HuH-7 (cell line): ENCODE measurements at regions not wholly inside any gene's neighbourhood (a gene's known extent, or its start where the extent isn't known, plus 50 kb on each side); places are given as distances from the start of the nearest gene placed in this dataset.

Experiments used
- DNase-seq: peaks from one replicate; pipeline ENCODE4 v3.0.0; 2011; ENCODE audit warnings: low spot score

GRCh38 chr11:8799273-8799672 lies 111.7 kb upstream of the AKIP1 start:
- no peak for DNase-seq

GRCh38 chr11:8800520-8801110 lies 110.4 kb upstream of the AKIP1 start:
- no peak for DNase-seq

GRCh38 chr11:8801121-8801520 lies 109.9 kb upstream of the AKIP1 start:
- no peak for DNase-seq

- DNase-seq: no peak
These were observed 108.7 kb upstream of the AKIP1 start for GRCh38 chr11:8802251-8802650.

GRCh38 chr11:8803973-8804372 lies 107.0 kb upstream of the AKIP1 start:
- no peak for DNase-seq

GRCh38 chr11:8805296-8805695 lies 105.7 kb upstream of the AKIP1 start:
- DNase-seq: no peak

GRCh38 chr11:8806974-8807373 lies 104.0 kb upstream of the AKIP1 start:
- no peak for DNase-seq

- no peak for DNase-seq
These were observed 103.3 kb upstream of the AKIP1 start for GRCh38 chr11:8807544-8808225.

GRCh38 chr11:8808226-8808585 lies 102.8 kb upstream of the AKIP1 start:
- no peak for DNase-seq

- DNase-seq: no peak
These were observed 101.6 kb upstream of the AKIP1 start for GRCh38 chr11:8809241-8809938.

- DNase-seq: no peak
These were observed 101.0 kb upstream of the AKIP1 start for GRCh38 chr11:8809939-8810539.

GRCh38 chr11:8810540-8811301 lies 100.3 kb upstream of the AKIP1 start:
- peak; percentile 54 for DNase-seq

GRCh38 chr11:8811571-8811970 lies 99.4 kb upstream of the AKIP1 start:
- DNase-seq: no peak

- no peak for DNase-seq
These were observed 98.6 kb upstream of the AKIP1 start for GRCh38 chr11:8812438-8812837.

- DNase-seq: peak; percentile 97
These were observed 97.3 kb upstream of the AKIP1 start for GRCh38 chr11:8813658-8814057.

GRCh38 chr11:8814209-8814922 lies 96.6 kb upstream of the AKIP1 start:
- DNase-seq: no peak

GRCh38 chr11:8814923-8815240 lies 96.1 kb upstream of the AKIP1 start:
- DNase-seq: no peak

GRCh38 chr11:8818421-8818820 lies 92.6 kb upstream of the AKIP1 start:
- DNase-seq: no peak

GRCh38 chr11:8820401-8820800 lies 90.6 kb upstream of the AKIP1 start:
- no peak for DNase-seq

- no peak for DNase-seq
These were observed 88.5 kb upstream of the AKIP1 start for GRCh38 chr11:8822469-8822868.

- no peak for DNase-seq
These were observed 87.7 kb upstream of the AKIP1 start for GRCh38 chr11:8823174-8823742.
